ENCODE measurements at regions not wholly inside any gene's neighbourhood (a gene's known extent, or its start where the extent isn't known, plus 50 kb on each side); places are given as distances from the start of the nearest gene placed in this dataset.
"Not testable (repeated sequence)": the region's sequence is repeated elsewhere in the genome, so short reads cannot be mapped to it uniquely, and the experiment has no call there.

GRCh38 chr14:27267876-27268275, 670.0 kb upstream of the NOVA1 start:
- ATAC-seq (ENCODE audit: insufficient number of reproducible peaks, low FRiP score, low read depth): no peak
- TF ChIP-seq, protein P1, sequence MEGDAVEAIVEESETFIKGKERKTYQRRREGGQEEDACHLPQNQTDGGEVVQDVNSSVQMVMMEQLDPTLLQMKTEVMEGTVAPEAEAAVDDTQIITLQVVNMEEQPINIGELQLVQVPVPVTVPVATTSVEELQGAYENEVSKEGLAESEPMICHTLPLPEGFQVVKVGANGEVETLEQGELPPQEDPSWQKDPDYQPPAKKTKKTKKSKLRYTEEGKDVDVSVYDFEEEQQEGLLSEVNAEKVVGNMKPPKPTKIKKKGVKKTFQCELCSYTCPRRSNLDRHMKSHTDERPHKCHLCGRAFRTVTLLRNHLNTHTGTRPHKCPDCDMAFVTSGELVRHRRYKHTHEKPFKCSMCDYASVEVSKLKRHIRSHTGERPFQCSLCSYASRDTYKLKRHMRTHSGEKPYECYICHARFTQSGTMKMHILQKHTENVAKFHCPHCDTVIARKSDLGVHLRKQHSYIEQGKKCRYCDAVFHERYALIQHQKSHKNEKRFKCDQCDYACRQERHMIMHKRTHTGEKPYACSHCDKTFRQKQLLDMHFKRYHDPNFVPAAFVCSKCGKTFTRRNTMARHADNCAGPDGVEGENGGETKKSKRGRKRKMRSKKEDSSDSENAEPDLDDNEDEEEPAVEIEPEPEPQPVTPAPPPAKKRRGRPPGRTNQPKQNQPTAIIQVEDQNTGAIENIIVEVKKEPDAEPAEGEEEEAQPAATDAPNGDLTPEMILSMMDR (IDR thresholded peaks at IDR 0.05): no peak

DNA sequence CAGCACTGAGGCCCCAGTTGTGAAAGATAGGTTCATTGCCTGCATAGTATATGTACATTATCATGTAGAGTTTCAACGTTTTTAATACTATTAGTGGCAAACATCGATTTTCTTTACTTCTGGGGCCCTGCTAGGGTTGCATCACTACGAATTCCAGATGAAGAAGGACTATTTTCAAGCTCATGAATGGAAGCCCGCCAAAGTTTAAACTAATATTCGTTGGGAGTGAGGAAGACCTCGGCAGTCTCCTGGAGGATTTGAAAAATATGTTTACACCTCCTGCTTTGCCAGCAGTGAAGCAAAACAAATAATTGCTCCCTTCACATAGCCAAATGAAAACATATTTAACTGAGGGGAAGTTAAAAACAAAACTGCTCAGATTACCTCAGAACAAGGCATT, 672.9 kb upstream of the NOVA1 start:
- DNase-seq (ENCODE audit: low spot score): no peak
- no peaks in the 10 kb centered on the region for H3K36me3 ChIP-seq

More at GRCh38 chr14:27267876-27268275, 670.0 kb upstream of the NOVA1 start:
- Histone ChIP-seq H3K27me3 (replicated peaks; ENCODE audit: insufficient read depth) (no peaks in the 10 kb centered on the region), H3K36me3 (no peaks in the 10 kb centered on the region), H3K9me3 (no peaks in the 10 kb centered on the region), H3K4me1 (ENCODE audit: control insufficient read depth in 1 of 2, low read depth in 2 of 2) (no peaks in the 10 kb centered on the region), H3K27ac (no peak overlapping the region), H3K4me3 (no peak overlapping the region)
- no peak for DNase-seq (ENCODE audit: low spot score)

DNA sequence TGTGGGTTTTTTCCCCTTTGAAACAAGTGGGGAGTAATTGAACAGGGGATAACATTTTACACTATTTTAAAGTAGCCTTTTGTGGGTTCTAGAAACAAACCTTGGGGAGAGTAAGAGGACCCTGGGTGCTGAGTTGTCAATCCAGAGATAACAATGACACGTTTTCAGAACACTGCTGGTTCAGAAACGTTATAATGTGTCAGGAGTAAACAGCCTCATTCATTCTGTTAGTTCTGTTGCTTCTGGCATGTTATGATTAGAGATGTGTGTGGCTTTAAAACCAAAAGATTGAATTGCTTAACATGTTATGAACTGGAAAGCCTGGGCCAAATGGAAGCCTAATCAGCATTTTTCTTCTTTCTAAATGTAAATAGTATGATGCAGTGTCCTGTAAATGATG, 680.5 kb upstream of the NOVA1 start:
- DNase-seq (ENCODE audit: low spot score) (no peak), ATAC-seq (ENCODE audit: insufficient number of reproducible peaks, low FRiP score, low read depth) (no peak)
- H3K36me3 ChIP-seq: no peaks in the 10 kb centered on the region
- no peak overlapping the region for H3K4me3 ChIP-seq
- H3K9me3 ChIP-seq: no peaks in the 10 kb centered on the region
- no peaks in the 10 kb centered on the region for H3K27me3 ChIP-seq (replicated peaks; ENCODE audit: insufficient read depth)
- no peaks in the 10 kb centered on the region for H3K4me1 ChIP-seq (ENCODE audit: control insufficient read depth in 1 of 2, low read depth in 2 of 2)
- TF ChIP-seq, protein P1 (IDR thresholded peaks at IDR 0.05): no peak
- no peak overlapping the region for H3K27ac ChIP-seq

More for the DNA sequence above, 672.9 kb upstream of the NOVA1 start:
- Histone ChIP-seq H3K4me3 (no peak overlapping the region), H3K4me1 (ENCODE audit: control insufficient read depth in 1 of 2, low read depth in 2 of 2) (no peaks in the 10 kb centered on the region), H3K9me3 (no peaks in the 10 kb centered on the region), H3K27ac (no peak overlapping the region), H3K27me3 (replicated peaks; ENCODE audit: insufficient read depth) (no peaks in the 10 kb centered on the region)
- TF ChIP-seq, protein P1 (IDR thresholded peaks at IDR 0.05): no peak
- no peak for ATAC-seq (ENCODE audit: insufficient number of reproducible peaks, low FRiP score, low read depth)

DNA sequence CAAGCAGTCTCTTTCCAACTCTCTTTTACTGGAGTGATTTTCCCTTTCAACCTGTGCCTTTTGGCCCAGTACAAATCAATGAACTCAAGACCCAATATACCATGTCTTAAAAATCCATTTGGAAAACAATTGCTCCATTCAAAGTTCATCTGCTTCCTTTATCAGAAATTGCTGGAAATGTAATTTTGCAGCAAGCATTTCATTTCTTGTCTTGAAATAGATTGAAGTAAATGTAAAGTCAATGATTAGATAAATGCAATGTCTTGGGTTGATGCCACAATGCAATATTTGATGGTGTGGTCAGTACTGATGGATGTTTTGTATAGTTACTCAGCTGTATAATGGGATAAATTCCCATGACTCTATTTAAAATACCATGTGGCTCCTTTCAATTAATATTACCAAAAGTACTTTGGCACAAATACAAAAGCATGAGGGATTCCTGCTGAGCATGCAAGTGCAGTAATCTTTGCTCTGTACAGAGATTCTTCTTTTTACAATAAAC, 707.7 kb upstream of the NOVA1 start:
- no peak overlapping the region for H3K27ac ChIP-seq
- no peaks in the 10 kb centered on the region for H3K9me3 ChIP-seq
- H3K4me3 ChIP-seq: no peak overlapping the region
- no peaks in the 10 kb centered on the region for H3K4me1 ChIP-seq (ENCODE audit: control insufficient read depth in 1 of 2, low read depth in 2 of 2)
- ATAC-seq (ENCODE audit: insufficient number of reproducible peaks, low FRiP score, low read depth): no peak
- H3K36me3 ChIP-seq: no peaks in the 10 kb centered on the region
- no peak for DNase-seq (ENCODE audit: low spot score)
- TF ChIP-seq, protein P1 (IDR thresholded peaks at IDR 0.05): no peak
- no peaks in the 10 kb centered on the region for H3K27me3 ChIP-seq (replicated peaks; ENCODE audit: insufficient read depth)

DNA sequence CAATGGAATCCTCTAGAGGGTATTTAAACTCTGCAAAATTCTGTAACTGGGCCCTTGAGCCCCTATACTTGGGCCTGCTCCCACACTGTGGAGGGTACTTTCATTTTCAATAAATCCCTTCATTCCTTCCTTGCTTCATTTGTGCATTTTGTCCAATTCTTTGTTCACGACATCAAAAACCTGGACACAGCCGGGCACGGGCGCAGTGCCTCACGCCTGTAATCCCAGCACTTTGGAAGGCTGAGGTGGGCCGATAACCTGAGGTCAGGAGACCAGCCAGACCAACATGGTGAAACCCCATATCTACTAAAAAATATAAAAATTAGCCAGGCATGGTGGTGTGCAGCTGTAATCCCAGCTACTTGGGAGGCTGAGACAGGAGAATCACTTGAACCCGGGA, 714.9 kb upstream of the NOVA1 start:
- not testable (repeated sequence) for DNase-seq (ENCODE audit: low spot score); H3K4me3 ChIP-seq

DNA sequence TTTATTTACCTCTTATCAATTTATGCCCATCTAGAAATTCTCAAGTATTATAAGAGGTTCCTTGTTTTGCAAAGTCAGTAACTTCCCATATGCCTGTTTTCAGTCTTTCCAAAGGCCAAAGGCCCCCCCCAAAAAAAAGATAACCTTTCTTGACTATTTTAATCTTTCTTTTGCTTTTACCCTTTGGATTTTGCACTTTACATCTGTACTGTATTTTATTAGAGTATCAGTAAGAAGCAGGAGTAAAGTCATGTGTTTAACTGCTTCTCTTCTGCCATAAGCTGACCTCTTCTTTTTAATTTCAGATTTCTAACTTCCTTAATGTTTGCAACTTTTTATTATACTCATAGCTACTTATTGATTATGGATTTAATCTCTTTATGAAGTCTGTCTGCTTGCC, 716.4 kb upstream of the NOVA1 start:
- no peaks in the 10 kb centered on the region for H3K36me3 ChIP-seq
- H3K27ac ChIP-seq: no peak overlapping the region
- no peaks in the 10 kb centered on the region for H3K27me3 ChIP-seq (replicated peaks; ENCODE audit: insufficient read depth)
- ATAC-seq (ENCODE audit: insufficient number of reproducible peaks, low FRiP score, low read depth) (no peak), DNase-seq (ENCODE audit: low spot score) (no peak)
- TF ChIP-seq, protein P1 (IDR thresholded peaks at IDR 0.05): no peak
- no peaks in the 10 kb centered on the region for H3K9me3 ChIP-seq
- H3K4me1 ChIP-seq (ENCODE audit: control insufficient read depth in 1 of 2, low read depth in 2 of 2): no peaks in the 10 kb centered on the region
- H3K4me3 ChIP-seq: no peak overlapping the region

More for the DNA sequence above, 714.9 kb upstream of the NOVA1 start:
- H3K4me1 ChIP-seq (ENCODE audit: control insufficient read depth in 1 of 2, low read depth in 2 of 2); H3K9me3 ChIP-seq; H3K27me3 ChIP-seq (replicated peaks; ENCODE audit: insufficient read depth); H3K36me3 ChIP-seq; ATAC-seq (ENCODE audit: insufficient number of reproducible peaks, low FRiP score, low read depth); H3K27ac ChIP-seq: not testable (repeated sequence)
